ENCODE measurements at regions not wholly inside any gene's neighbourhood (a gene's known extent, or its start where the extent isn't known, plus 50 kb on each side); places are given as distances from the start of the nearest gene placed in this dataset.
A peak's percentile ranks its signal among the peaks of the same experiment; 100 is the strongest.

- Mint-ChIP-seq H3K9me3 (no peaks in the 10 kb centered on the region), H3K36me3 (ENCODE audit: low read depth) (no peaks in the 10 kb centered on the region), H3K4me1 (ENCODE audit: low read depth) (peaks cover 17% of the 10 kb centered on the region), H3K27ac (no peak overlapping the region), H3K4me3 (no peak overlapping the region), H3K27me3 (ENCODE audit: insufficient read depth) (peaks cover 44% of the 10 kb centered on the region)
- DNase-seq (ENCODE audit: low spot score): no peak
- intact Hi-C loops (cut with micrococcal nuclease): loop anchor here (5.0 kb wide), 4 partner anchors 71 to 231 kb away; no protein-coding TSS in a partner anchor
These were observed 73.8 kb upstream of the IFNE start for GRCh38 chr9:21555911-21556310.

GRCh38 chr9:21556581-21557427 lies 74.7 kb upstream of the IFNE start:
- H3K27me3 Mint-ChIP-seq (ENCODE audit: insufficient read depth): peaks cover 44% of the 10 kb centered on the region
- intact Hi-C loops (cut with micrococcal nuclease): loop anchor here (5.0 kb wide), 4 partner anchors 70 to 230 kb away; no protein-coding TSS in a partner anchor
- DNase-seq (ENCODE audit: low spot score): no peak
- H3K4me1 Mint-ChIP-seq (ENCODE audit: low read depth): peaks cover 17% of the 10 kb centered on the region
- H3K9me3 Mint-ChIP-seq: no peaks in the 10 kb centered on the region
- H3K27ac Mint-ChIP-seq: no peak overlapping the region
- no peaks in the 10 kb centered on the region for H3K36me3 Mint-ChIP-seq (ENCODE audit: low read depth)
- no peak overlapping the region for H3K4me3 Mint-ChIP-seq

- no peak for DNase-seq (ENCODE audit: low spot score)
- H3K27ac Mint-ChIP-seq: no peak overlapping the region
- no peak overlapping the region for H3K4me3 Mint-ChIP-seq
- H3K9me3 Mint-ChIP-seq: no peaks in the 10 kb centered on the region
- peaks cover 17% of the 10 kb centered on the region for H3K4me1 Mint-ChIP-seq (ENCODE audit: low read depth)
- peaks cover 42% of the 10 kb centered on the region for H3K27me3 Mint-ChIP-seq (ENCODE audit: insufficient read depth)
- no peaks in the 10 kb centered on the region for H3K36me3 Mint-ChIP-seq (ENCODE audit: low read depth)
- intact Hi-C loops (cut with micrococcal nuclease): loop anchor here (5.0 kb wide), 4 partner anchors 70 to 230 kb away; no protein-coding TSS in a partner anchor
These were observed 75.3 kb upstream of the IFNE start for GRCh38 chr9:21557428-21557768.

GRCh38 chr9:21558079-21558478 lies 76.0 kb upstream of the IFNE start:
- H3K27me3 Mint-ChIP-seq (ENCODE audit: insufficient read depth): peaks cover 45% of the 10 kb centered on the region

GRCh38 chr9:21558615-21559401 lies 76.7 kb upstream of the IFNE start:
- DNase-seq (ENCODE audit: low spot score): no peak
- H3K27ac Mint-ChIP-seq: peak overlapping the region; percentile 62
- H3K27me3 Mint-ChIP-seq (ENCODE audit: insufficient read depth): peaks cover 49% of the 10 kb centered on the region
- H3K4me1 Mint-ChIP-seq (ENCODE audit: low read depth): peaks cover 17% of the 10 kb centered on the region
- H3K4me3 Mint-ChIP-seq: peak overlapping the region; percentile 90
- no peaks in the 10 kb centered on the region for H3K9me3 Mint-ChIP-seq
- intact Hi-C loops (cut with micrococcal nuclease): loop anchor here (1.0 to 5.0 kb wide), 5 partner anchors 68 to 232 kb away; no protein-coding TSS in a partner anchor
- H3K36me3 Mint-ChIP-seq (ENCODE audit: low read depth): no peaks in the 10 kb centered on the region

More at GRCh38 chr9:21558079-21558478, 76.0 kb upstream of the IFNE start:
- H3K27ac Mint-ChIP-seq: no peak overlapping the region
- H3K4me1 Mint-ChIP-seq (ENCODE audit: low read depth): peaks cover 17% of the 10 kb centered on the region
- no peak for DNase-seq (ENCODE audit: low spot score)
- intact Hi-C loops (cut with micrococcal nuclease): loop anchor here (5.0 kb wide), 4 partner anchors 69 to 231 kb away; no protein-coding TSS in a partner anchor
- no peaks in the 10 kb centered on the region for H3K9me3 Mint-ChIP-seq
- H3K4me3 Mint-ChIP-seq: peak overlapping the region; percentile 90
- H3K36me3 Mint-ChIP-seq (ENCODE audit: low read depth): no peaks in the 10 kb centered on the region

- intact Hi-C loops (cut with micrococcal nuclease): loop anchor here (1.0 to 5.0 kb wide), 5 partner anchors 68 to 232 kb away; no protein-coding TSS in a partner anchor
- peaks cover 56% of the 10 kb centered on the region for H3K27me3 Mint-ChIP-seq (ENCODE audit: insufficient read depth)
- H3K4me3 Mint-ChIP-seq: peak overlapping the region; percentile 85
- H3K4me1 Mint-ChIP-seq (ENCODE audit: low read depth): peaks cover 17% of the 10 kb centered on the region
- H3K36me3 Mint-ChIP-seq (ENCODE audit: low read depth): no peaks in the 10 kb centered on the region
- no peak overlapping the region for H3K27ac Mint-ChIP-seq
- DNase-seq (ENCODE audit: low spot score): peak; percentile 16
- H3K9me3 Mint-ChIP-seq: no peaks in the 10 kb centered on the region
These were observed 77.5 kb upstream of the IFNE start for GRCh38 chr9:21559402-21560280.

- Mint-ChIP-seq H3K9me3 (no peaks in the 10 kb centered on the region), H3K27me3 (ENCODE audit: insufficient read depth) (peaks cover 58% of the 10 kb centered on the region), H3K4me1 (ENCODE audit: low read depth) (peaks cover 17% of the 10 kb centered on the region), H3K27ac (no peak overlapping the region), H3K36me3 (ENCODE audit: low read depth) (no peaks in the 10 kb centered on the region), H3K4me3 (peak overlapping the region; percentile 85)
- intact Hi-C loops (cut with micrococcal nuclease): no loop called here
- no peak for DNase-seq (ENCODE audit: low spot score)
These were observed 78.2 kb upstream of the IFNE start for GRCh38 chr9:21560281-21560745.

- H3K36me3 Mint-ChIP-seq (ENCODE audit: low read depth): no peaks in the 10 kb centered on the region
- H3K4me1 Mint-ChIP-seq (ENCODE audit: low read depth): peaks cover 17% of the 10 kb centered on the region
- H3K9me3 Mint-ChIP-seq: no peaks in the 10 kb centered on the region
- peaks cover 64% of the 10 kb centered on the region for H3K27me3 Mint-ChIP-seq (ENCODE audit: insufficient read depth)
- no peak overlapping the region for H3K27ac Mint-ChIP-seq
- DNase-seq (ENCODE audit: low spot score): no peak
- intact Hi-C loops (cut with micrococcal nuclease): no loop called here
- no peak overlapping the region for H3K4me3 Mint-ChIP-seq
These were observed 79.4 kb upstream of the IFNE start for GRCh38 chr9:21561502-21561901.

- Mint-ChIP-seq H3K9me3 (no peaks in the 10 kb centered on the region), H3K36me3 (ENCODE audit: low read depth) (no peaks in the 10 kb centered on the region), H3K27me3 (ENCODE audit: insufficient read depth) (peaks cover 56% of the 10 kb centered on the region), H3K4me3 (no peak overlapping the region), H3K27ac (no peak overlapping the region), H3K4me1 (ENCODE audit: low read depth) (peaks cover 6% of the 10 kb centered on the region)
- DNase-seq (ENCODE audit: low spot score): no peak
- intact Hi-C loops (cut with micrococcal nuclease): no loop called here
These were observed 82.1 kb upstream of the IFNE start for GRCh38 chr9:21564175-21564574.

- intact Hi-C loops (cut with micrococcal nuclease): no loop called here
- Mint-ChIP-seq H3K9me3 (no peaks in the 10 kb centered on the region), H3K4me1 (ENCODE audit: low read depth) (peaks cover 5% of the 10 kb centered on the region), H3K4me3 (no peak overlapping the region), H3K36me3 (ENCODE audit: low read depth) (no peaks in the 10 kb centered on the region), H3K27ac (no peak overlapping the region), H3K27me3 (ENCODE audit: insufficient read depth) (peaks cover 53% of the 10 kb centered on the region)
- DNase-seq (ENCODE audit: low spot score): no peak
These were observed 83.0 kb upstream of the IFNE start for GRCh38 chr9:21565155-21565554.

- Mint-ChIP-seq H3K4me3 (no peak overlapping the region), H3K27me3 (ENCODE audit: insufficient read depth) (peaks cover 68% of the 10 kb centered on the region), H3K36me3 (ENCODE audit: low read depth) (no peaks in the 10 kb centered on the region), H3K9me3 (no peaks in the 10 kb centered on the region), H3K27ac (no peak overlapping the region), H3K4me1 (ENCODE audit: low read depth) (no peaks in the 10 kb centered on the region)
- intact Hi-C loops (cut with micrococcal nuclease): no loop called here
- no peak for DNase-seq (ENCODE audit: low spot score)
These were observed 85.8 kb upstream of the IFNE start for GRCh38 chr9:21567926-21568325.

- Mint-ChIP-seq H3K36me3 (ENCODE audit: low read depth) (no peaks in the 10 kb centered on the region), H3K27ac (no peak overlapping the region), H3K4me3 (no peak overlapping the region), H3K9me3 (no peaks in the 10 kb centered on the region), H3K4me1 (ENCODE audit: low read depth) (no peaks in the 10 kb centered on the region), H3K27me3 (ENCODE audit: insufficient read depth) (peaks cover 72% of the 10 kb centered on the region)
- intact Hi-C loops (cut with micrococcal nuclease): no loop called here
- DNase-seq (ENCODE audit: low spot score): no peak
These were observed 86.4 kb upstream of the IFNE start for GRCh38 chr9:21568484-21568883.
